ENCODE measurements at regions not wholly inside any gene's neighbourhood (a gene's known extent, or its start where the extent isn't known, plus 50 kb on each side); places are given as distances from the start of the nearest gene placed in this dataset.

GRCh38 chr5:107213025-107213424 lies 457.7 kb downstream of the EFNA5 start:
- no peak for DNase-seq

DNA sequence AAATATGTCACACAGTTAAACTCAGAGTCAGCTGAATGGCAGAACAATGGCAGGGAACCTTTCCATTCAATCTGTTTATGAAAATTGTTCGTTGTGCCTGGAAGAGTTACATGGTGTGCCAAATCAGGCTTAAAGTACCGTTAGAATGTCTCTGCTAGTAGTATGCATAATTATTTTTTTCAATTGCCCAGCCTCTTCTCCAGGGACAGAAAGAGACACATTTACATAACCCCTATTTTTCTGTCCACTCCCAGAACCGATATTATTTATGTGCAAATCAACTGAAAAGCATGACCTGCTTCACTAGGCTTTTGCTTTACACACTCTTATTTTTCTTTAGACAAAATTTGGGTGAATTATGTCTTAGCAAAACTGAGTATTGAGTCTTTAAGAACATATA lies 459.1 kb downstream of the EFNA5 start:
- DNase-seq: no peak

DNA sequence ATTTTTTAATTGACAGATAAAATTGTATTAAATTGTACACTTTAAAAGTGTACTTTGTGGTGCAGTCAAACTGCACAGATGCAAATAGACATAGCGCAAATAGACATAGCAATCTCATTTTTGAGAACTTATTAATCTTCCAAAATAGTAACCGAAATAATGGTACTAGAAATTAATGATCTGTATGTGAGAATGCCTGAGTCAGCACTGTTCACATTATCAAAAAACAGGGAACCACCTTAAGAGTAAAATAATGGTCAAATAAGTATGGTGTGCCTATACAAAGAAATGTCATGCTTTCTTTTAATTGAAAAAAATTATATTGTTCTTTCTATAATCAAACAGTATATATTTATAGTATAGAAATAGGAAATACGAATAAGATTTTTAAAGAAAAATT lies 461.9 kb downstream of the EFNA5 start:
- DNase-seq: no peak

DNA sequence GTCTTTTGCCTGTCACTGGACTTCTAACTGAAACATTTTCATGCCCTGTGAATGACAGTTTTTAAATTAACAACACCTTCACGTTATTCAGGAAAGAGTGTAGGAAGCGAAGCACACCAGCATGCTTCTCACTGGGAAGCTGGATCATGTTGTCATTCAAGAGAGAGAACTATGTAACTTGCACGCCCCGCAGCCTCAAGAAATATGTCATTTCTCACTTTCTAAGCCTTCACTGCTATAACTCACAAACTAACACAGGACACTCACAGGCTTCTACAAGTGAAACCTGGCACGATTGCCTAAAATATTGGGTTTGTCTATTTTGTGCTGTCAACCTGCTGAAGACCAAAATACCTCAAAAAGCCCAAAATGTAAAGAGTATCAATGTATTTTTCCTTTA lies 466.3 kb downstream of the EFNA5 start:
- no peak for DNase-seq

- DNase-seq: no peak
These were observed 467.5 kb downstream of the EFNA5 start for GRCh38 chr5:107203243-107203642.

DNA sequence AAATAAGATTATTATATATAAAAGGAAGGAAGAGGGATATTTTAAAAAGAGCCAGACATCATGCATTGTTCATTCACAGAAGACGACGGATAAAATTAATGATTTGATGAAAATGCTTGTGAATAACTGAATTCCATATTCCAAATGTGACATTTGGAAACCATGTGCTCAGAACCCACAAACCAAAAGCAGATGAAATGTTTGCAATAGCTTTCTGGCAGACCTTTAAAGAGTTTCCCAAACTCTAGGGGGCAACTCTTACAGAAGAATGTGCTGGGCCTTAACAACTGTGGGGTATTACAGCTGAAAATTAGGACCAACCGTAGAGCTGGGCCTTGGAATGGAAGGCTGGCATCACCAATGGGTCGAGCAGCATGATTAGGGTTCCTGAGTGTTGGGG lies 471.0 kb downstream of the EFNA5 start:
- DNase-seq: no peak

DNA sequence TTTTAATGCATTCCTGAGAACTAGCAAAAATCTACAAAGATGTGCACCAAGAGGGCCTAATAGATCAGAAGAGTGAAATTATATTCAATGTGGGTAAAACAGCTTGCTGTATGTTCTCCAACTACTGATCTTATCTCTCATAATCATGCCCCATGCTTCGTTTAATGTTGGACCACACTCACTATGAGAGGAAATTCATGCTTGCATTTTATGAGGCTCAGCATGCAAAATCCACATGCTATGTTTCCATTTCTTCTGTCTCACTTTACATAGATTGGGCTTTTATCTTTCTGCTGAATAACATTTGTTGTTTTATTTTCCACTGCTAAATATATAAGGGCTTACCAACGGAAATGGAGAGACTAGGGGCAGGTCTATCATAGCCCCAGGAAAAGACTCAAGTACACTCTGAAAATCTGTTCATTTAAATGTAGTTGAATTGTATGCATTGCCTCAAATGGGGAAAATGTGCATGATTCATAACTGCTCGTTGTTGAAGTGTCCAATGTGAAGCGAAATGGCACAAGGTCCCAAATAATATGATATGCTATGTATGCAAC lies 474.2 kb downstream of the EFNA5 start:
- no peak for DNase-seq

- DNase-seq: no peak
These were observed 474.8 kb downstream of the EFNA5 start for GRCh38 chr5:107195890-107196395.

DNA sequence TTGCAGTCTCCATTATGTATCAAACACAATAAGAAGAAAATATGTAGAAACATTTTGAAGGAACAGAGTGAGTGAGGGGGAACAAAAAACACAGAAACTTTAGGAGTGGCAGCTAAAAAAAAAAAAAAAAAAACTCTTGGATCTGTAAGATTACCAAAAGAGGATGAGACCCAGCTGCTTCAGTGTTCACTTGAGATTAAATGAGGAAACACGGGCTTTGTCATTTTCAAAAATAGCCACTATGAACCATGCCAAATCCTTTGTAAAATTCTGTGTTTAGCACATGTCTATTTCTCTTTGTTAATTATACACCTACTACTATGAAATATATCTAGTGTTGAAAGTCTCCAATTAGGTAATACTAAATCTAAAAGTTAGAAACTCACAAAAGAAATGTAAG lies 485.9 kb downstream of the EFNA5 start:
- DNase-seq: no peak

DNA sequence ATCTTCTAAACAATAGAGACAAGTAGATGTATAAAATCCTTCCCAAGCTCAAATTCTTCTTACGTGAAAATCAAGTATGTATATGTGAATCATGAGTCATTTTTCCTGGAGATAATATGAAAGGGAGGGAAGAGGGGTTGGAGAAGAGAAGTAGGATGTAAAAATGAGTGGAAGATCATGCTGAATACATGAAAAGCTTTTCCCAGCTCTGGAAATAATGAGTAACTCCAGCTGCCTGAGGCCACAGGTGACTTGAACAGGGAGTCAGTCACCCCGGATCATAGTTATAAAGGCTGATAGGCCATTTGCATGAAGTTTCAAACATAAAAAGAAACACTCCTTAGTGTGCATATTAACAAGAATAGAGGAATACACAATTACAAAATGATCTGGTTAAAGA lies 486.7 kb downstream of the EFNA5 start:
- no peak for DNase-seq

GRCh38 chr5:107170620-107171019 lies 500.1 kb downstream of the EFNA5 start:
- DNase-seq: no peak

- no peak for DNase-seq
These were observed 500.9 kb downstream of the EFNA5 start for GRCh38 chr5:107169867-107170266.

DNA sequence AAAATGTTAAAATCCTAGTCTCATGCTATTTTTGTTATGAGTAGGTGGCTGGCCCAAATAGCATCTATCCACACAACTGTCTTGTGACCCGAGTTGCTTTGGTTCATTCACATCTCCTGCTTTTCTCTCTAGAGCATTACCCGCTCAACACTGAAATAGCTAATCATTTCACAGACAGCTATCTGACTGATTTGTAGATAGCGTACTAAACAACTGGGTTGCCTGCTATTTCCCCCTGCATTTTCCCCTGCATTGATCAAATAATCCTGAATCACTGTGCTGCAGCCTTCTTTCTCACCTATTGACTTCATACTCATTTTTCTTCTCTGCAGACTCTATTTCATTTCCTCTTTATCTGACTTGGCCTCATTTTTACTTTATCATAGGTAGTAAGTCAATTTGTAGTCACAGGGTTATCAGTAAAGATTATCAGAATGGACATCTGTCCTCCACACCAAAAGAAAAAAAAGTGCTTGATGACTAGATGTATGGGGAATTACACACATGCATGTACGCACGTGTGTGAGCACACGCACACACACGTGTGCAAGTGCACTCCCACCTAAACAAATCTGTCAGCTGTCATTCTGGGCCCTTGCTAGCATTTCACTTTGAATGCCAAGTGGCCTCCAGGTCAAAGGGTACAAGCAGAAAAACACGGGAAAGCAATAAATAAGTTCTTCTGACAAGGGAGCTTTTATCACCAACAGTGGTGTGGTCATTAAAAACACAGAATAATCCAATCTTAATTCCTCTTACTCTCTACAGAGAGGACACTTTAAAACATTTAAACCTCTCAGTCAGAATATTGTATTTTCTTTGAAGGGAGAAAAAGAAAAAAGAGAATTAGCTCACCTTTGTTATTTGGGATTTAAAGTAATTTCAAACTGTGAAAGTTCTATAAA lies 501.6 kb downstream of the EFNA5 start:
- DNase-seq: no peak

DNA sequence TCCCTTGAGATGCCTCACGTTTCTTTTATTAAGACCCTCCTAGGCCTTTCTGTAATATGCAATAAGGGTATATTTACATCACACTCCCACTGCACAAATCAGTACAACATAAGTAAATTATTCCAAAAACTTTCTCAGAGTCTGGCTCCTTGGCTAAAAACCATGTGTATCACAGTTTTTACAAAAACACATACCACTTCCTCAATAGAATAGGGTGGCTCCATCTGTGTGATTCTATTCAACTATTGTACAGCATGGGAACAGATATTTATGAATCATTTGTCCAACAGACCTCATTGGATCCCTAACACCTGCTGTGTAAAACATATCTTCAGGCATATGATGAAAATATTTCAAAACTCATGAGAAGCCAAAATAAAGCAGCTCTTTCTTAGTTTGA lies 502.7 kb downstream of the EFNA5 start:
- no peak for DNase-seq

GRCh38 chr5:107165296-107165695 lies 505.4 kb downstream of the EFNA5 start:
- DNase-seq: no peak

GRCh38 chr5:107157809-107158208 lies 512.9 kb downstream of the EFNA5 start:
- DNase-seq: no peak

- DNase-seq: no peak
These were observed 515.0 kb downstream of the EFNA5 start for GRCh38 chr5:107155707-107156106.

DNA sequence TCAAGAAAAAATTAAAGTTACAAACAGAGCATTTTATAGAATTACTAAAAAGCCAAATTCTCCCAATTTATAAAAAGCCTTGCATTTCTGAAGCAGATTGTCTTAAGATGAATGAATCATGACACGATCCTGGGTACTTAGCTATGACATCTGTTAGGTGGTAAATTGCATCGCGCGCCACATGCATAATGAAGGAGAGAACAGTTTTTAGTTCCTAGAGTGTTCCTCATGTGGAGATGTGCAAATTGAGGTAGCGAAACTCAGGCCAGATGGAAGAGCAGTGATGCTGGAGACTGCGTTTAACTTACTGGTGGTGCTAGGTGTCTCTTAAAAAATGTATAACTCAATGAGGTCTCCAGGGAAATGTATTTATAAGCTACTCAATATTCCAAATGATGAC lies 516.1 kb downstream of the EFNA5 start:
- no peak for DNase-seq

- no peak for DNase-seq
These were observed 517.5 kb downstream of the EFNA5 start for GRCh38 chr5:107153283-107153682.

DNA sequence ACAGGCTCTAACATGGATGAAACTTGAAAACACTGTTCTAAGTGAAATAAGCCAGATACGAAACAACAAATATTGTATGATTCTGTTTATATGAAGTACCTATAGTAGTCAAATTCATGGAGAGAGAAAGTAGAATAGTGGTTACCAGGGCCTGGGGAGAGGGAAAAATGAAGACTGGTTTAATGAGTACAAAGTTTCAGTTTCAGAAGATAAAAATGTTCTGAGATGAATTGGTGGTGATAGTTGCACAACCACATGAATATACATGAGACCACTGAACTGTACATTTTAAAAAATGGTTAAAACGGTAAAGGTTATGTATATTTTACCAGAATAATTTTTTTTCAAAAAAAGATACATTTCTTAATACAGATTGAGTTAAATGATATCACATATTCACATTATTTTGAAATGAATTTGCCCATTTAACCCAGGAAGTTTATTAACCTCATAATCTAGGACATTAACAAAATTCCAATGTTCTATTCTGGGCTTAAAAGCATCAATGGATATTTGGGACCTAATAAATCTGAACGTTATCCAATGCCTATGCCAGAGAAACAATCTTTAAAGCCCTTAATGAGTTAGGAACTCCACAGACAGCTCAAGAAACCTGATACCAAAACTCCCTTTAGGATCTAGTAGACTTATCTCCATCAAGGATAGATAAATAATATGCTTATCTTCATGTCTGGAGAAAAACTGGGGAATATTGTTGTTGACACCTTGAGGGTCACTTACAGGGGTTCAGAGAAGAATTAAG lies 521.3 kb downstream of the EFNA5 start:
- DNase-seq: no peak

- DNase-seq: no peak
These were observed 523.1 kb downstream of the EFNA5 start for GRCh38 chr5:107147589-107147988.

DNA sequence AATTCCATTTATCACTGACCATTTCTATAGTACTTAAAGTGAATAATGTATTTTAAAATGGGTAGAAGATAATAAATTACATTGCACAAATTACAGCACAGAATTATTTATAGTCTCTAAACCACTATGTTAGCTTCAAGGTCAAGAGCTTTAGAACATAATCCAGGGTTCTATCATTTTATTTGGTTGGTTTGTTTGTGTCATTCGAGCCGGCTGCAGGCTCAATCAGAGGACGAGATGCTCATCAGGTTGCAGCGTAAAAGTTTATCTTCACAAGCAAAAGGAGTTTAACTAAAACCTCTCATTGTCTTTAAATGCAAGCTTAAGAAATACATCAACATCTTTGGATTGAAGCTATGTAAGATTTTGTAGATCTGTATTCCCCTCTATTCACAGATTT lies 523.8 kb downstream of the EFNA5 start:
- DNase-seq: no peak

DNA sequence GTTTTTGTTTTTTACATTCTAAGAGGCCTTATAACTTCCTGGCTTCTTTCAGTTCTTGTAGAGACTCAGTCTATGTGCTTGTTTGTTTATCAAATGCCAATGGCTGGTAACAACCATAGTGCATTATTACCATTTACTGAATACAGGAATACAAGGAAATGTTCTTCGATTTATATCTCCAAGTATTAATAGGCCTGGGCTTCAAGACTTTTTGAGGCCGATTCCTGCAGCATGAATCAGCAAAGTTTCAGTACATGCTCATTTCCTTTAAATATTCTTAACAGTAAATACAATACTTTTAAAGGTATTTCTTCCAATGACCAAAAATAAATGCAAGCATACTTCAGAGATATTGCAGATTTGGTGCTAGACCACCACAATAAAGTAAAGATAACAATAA lies 535.3 kb downstream of the EFNA5 start:
- DNase-seq: no peak

DNA sequence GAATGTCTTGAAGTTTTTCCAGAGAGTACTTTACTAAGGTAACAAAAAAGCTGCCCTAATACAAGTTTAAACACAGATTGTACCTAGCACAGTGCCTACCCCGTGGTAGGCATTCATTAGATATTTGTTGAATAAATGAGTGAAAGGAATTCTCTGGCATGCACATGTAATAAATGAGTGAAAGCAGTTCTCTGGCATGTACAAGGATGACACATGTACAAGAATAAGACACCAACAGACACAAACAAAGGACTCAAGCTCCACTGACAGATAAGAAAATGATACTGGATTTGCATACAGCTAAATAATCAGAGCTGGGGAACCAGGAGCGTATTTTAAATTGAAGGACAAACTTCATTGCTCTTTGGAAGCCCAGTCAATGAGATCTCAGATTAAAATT lies 535.8 kb downstream of the EFNA5 start:
- no peak for DNase-seq
